Stomach smooth muscle (tissue), 2 donors: ENCODE measurements at regions not wholly inside any gene's neighbourhood (a gene's known extent, or its start where the extent isn't known, plus 50 kb on each side); places are given as distances from the start of the nearest gene placed in this dataset.

Experiments used
- H3K27ac ChIP-seq: one replicate; pipeline ENCODE4 v1.7.0; 2013; ENCODE audit warnings: mild to moderate bottlenecking, low read length, inconsistent platforms
- H3K27me3 ChIP-seq, 2 donors: one replicate each; pipeline ENCODE4 v1.7.0; 2013; ENCODE audit warnings: low read length in 2 of 2; ENCODE audit not compliant: insufficient read depth in 2 of 2, control insufficient read depth in 1 of 2
- H3K36me3 ChIP-seq, 2 donors: one replicate each; pipeline ENCODE4 v1.7.0; 2013; ENCODE audit warnings: low read length in 2 of 2; ENCODE audit not compliant: control insufficient read depth in 2 of 2, insufficient read depth in 2 of 2
- H3K4me1 ChIP-seq: one replicate; pipeline ENCODE4 v1.7.0; 2013; ENCODE audit warnings: low read length; ENCODE audit not compliant: control insufficient read depth, insufficient read depth
- H3K4me3 ChIP-seq, 2 donors: one replicate each; pipeline ENCODE4 v1.7.0; 2013; ENCODE audit warnings: low read length in 2 of 2
- H3K9ac ChIP-seq, 2 donors: one replicate each; pipeline ENCODE4 v1.7.0; 2013; ENCODE audit warnings: low read length in 2 of 2, mild to moderate bottlenecking in 1 of 2
- H3K9me3 ChIP-seq, 2 donors: one replicate each; pipeline ENCODE4 v1.7.0; 2013; ENCODE audit warnings: low read length in 2 of 2; ENCODE audit not compliant: control insufficient read depth in 2 of 2
- donor health status: healthy.
- donor health status: Pancreatic carcinoma.

- Histone ChIP-seq H3K27me3 (no peaks in the 10 kb centered on the region), H3K9me3 (no peaks in the 10 kb centered on the region), H3K36me3 (no peaks in the 10 kb centered on the region), H3K4me3 (no peak overlapping the region), H3K27ac (no peak overlapping the region), H3K4me1 (peaks cover 3% of the 10 kb centered on the region), H3K9ac (no peak overlapping the region)
These were observed 51.2 kb upstream of the JAK2 start for GRCh38 chr9:4933861-4934260.

- no peaks in the 10 kb centered on the region for H3K36me3 ChIP-seq
- no peak overlapping the region for H3K4me3 ChIP-seq
- no peaks in the 10 kb centered on the region for H3K9me3 ChIP-seq
- peaks cover 3% of the 10 kb centered on the region for H3K4me1 ChIP-seq
- no peak overlapping the region for H3K9ac ChIP-seq
- no peaks in the 10 kb centered on the region for H3K27me3 ChIP-seq
- H3K27ac ChIP-seq = no peak overlapping the region
These were observed 49.9 kb upstream of the JAK2 start for GRCh38 chr9:4935001-4935672.
